Endothelial cell of hepatic sinusoid (primary cell): ENCODE measurements at regions not wholly inside any gene's neighbourhood (a gene's known extent, or its start where the extent isn't known, plus 50 kb on each side); places are given as distances from the start of the nearest gene placed in this dataset.

Source experiments
- in situ Hi-C: cut with HindIII; loops from 2 replicates; pipeline ENCODE4 v1.10.0; 2017; ENCODE audit warnings: low sequenced_read_pairs

GRCh38 chr22:48751539-48752437 lies 1075.9 kb downstream of the BRD1 start:
- in situ Hi-C loops: no loop called here

DNA sequence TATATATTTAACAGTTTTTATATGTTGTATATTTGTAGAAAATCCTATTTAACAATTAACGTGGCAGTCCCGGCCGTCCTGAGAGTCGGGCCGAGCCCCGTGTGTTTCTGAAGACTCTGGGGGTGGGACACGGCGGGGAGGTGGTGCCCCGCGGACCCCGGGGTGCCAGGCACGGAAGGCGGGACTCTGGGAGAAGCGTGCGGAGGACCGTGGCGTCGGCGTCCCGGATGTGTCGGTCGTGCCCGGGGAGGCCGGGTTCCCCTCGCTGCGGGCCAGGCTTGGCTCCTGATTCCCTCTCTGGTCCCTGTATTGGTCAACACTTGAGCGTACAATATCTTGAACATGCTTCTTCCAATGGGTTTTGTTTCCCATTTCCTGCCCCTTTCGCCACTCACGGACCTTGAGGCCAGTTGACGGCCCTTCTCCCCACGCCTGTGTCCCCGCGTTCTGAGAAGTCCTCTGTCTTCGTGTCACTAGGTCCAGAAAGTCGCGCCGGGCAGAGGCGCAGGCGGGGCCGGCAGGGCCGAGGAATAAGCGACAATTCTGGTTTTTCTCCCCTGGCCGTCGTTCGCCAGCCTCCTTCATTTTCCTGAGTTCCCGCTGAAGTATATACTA lies 1076.7 kb downstream of the BRD1 start:
- in situ Hi-C loops: no loop called here

- in situ Hi-C loops: no loop called here
Observed at GRCh38 chr22:48750282-48750681, 1077.4 kb downstream of the BRD1 start.

- in situ Hi-C loops: no loop called here
Observed at GRCh38 chr22:48749555-48750227, 1078.0 kb downstream of the BRD1 start.

DNA sequence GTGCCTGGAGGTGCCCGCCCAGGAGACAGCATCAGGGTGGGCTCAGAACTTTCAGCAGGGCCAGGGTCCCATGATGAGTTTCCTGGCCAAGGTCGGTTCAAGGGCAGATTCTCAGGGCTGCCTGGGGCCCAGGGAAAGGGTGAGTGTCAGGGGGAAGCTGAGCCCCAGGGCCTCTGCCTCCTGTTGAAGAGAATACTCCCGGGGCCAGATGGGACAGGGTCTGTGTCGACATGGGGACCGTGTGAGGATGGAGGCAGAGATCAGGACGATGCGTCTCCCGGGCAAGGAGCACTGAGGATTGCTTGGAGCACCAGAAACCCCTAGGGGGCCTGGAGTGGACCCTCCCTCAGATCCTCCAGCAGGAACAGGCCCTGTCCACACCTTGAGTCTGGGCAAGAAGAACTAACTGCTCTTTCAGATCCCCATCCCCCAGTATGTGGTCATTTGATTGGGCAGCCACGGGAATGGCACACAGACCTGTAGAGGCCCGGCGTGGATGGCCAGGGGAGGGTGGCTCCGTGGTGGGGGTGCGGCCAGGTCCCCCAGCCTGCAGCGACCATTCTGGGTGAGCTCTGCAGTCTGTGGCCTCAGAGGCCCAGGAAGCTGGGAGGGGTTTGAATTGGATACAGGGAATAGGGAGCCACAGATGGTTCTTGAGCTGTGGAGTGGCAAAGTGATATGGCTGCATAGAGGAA lies 1078.7 kb downstream of the BRD1 start:
- in situ Hi-C loops: no loop called here

- in situ Hi-C loops: no loop called here
Observed at GRCh38 chr22:48748113-48748859, 1079.4 kb downstream of the BRD1 start.

- in situ Hi-C loops: no loop called here
Observed at GRCh38 chr22:48746789-48747425, 1080.8 kb downstream of the BRD1 start.

DNA sequence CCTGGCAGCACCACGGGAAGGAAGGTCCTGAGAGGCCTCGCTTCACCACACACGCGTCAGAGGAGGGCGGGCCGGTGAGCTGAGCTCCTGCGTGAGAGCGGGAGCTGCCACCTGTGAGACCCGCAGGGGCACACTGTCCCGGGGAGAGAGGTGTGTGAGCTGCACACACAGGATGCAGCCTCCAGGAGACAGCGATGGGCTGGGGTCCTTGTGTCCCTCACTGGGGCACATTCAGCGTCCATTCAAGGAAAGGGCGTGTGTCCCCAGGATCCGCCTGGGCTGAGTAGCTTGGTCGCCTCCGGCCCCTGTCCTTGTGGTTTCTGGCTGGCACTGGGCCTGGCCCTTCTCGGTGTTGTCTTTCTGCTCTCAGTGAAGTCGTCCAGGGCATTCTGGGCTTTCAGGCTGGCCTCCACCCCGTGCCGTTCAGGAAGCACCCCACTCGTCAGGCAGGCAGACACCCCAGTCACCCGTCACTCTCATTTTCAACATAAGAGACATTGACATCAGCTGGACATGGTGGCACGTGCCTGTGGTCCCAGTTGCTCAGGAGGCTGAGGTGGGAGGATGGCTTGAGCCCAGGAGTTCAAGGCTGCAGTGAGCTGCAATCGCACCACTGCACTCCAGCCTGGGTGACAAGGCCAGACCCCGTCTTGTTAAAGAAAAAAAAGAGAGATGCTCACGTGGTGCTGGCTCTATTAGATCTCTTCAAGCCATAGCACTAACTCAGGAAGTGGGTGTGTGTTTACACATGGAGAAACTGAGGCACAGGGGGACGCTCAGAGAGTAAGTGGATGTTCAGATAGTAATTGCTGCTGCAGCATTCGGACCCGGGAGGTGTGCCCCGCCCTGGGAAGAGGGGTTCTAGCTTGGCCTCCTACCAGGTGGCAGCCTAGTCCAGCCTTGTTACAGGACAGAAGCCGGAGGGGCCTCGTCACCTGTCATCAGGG lies 1081.6 kb downstream of the BRD1 start:
- in situ Hi-C loops: no loop called here

GRCh38 chr22:48744967-48745841 lies 1082.5 kb downstream of the BRD1 start:
- in situ Hi-C loops: no loop called here

DNA sequence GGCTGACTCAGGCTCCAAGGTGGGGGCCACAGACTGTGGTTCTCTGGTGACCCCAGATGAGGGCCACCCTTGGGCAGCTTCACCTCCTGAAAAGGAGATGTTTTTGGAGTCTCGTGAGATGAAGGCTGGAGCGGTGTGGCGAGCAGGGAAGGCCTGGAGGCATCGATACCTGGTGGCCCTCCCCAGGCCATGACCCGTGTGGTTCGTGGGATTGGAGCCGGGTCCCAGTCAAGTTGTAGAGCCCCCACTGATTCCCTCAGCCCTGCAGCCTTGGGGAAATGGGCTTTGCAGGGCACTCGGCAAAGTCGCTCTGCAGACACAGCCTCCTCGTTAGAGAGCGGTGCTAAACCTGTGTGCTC lies 1083.4 kb downstream of the BRD1 start:
- in situ Hi-C loops: no loop called here

DNA sequence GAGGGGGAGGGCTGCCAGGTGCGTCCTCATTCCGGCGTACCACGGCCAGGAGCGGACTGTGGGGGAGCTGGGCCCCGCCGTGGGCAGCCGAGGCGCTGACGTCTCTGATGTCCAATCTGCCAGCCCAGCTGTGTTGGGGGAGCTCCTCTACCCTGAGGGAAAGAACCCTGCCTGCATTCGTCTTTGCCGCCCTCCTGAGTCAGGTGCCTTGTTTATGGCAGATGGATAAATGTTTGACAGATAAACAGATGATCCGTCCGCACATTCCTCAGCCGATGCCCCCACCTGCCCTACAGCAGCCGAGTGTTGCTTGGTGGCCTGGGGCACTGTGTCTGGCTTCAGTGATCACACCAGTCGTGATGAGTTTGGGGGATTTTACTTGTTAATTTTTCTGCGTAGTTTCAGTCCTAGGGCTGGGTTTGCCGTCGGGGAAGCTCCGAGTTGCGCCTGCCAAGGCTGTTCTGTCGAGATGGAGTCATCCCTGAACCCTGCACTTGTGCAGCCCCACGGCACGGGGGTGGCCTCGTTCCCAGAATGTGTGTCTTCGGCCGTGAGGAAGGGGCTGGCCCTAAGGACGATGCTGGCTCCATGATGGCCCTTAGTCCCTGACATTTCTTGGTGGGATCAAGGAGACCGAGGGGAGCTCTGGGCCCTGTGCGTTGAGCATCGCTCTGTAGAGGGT lies 1083.9 kb downstream of the BRD1 start:
- in situ Hi-C loops: no loop called here

DNA sequence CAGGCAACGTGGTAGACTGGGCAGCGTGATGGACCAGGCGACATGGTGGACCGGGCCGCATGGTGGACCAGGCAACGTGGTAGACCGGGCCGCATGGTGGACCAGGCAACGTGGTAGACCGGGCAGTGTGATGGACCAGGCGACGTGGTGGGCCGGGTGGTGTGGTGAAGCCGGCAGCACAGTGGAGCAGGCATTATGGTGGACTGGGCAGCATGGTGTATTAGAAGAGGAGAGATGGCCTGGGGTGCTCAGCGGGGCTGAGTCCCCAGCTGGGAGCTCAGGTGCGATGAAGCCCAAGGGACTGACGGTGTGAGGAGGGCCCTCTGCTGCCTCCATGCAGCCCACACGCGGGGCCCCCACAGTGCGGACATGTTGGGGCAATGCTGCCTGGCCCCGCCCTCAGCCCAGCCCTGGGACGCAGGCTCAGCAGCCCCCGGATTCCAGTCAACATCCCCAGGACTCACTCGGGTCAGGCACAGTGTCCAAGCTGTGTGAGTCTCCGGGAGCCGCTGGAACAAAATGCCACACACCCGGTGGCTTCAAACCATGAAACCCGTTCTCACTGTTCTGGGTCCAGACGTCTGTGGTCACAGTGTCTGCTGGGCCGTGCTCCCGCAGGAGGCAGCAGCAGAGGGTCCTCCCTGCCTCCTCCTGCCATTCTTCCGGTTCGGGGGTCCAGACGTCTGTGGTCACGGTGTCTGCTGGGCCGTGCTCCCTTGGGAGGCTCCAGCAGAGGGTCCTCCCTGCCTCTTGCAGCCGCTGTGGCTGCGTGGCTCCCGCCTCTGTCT lies 1084.9 kb downstream of the BRD1 start:
- in situ Hi-C loops: no loop called here

GRCh38 chr22:48742191-48742555 lies 1085.5 kb downstream of the BRD1 start:
- in situ Hi-C loops: no loop called here

- in situ Hi-C loops: no loop called here
Observed at GRCh38 chr22:48741540-48741939, 1086.1 kb downstream of the BRD1 start.

DNA sequence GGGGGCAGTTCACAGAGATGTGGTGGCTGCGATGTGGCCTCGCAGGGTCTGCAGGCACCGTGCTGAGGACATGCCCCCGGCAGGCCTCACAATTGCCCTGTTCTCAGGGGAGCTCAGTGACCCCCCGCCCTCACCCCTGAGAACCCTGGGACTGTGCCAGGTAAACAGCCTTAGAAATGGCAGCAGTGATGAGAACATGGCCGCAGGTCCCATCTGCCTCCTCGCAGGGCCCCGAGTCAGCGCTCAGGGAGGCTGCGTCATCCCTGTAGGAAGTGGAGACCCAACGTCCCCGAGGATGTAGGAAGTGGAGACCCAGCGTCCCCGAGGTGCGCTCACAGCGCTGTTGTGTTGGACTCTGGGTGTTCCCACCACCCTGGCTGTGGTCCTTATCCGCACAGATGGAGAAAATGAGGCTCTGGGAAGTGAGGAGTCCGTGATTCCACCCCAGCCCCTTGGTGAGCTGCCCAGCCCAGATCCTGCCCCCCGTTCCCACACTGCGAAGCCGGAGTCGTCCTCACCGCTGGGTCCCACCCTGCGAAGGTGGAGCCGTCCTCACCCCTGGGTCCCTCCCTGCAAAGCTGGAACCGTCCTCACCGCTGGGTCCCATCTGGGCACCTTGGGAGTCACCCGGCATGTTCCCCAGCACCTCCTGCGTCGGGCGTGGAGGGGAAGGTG lies 1086.8 kb downstream of the BRD1 start:
- in situ Hi-C loops: no loop called here

DNA sequence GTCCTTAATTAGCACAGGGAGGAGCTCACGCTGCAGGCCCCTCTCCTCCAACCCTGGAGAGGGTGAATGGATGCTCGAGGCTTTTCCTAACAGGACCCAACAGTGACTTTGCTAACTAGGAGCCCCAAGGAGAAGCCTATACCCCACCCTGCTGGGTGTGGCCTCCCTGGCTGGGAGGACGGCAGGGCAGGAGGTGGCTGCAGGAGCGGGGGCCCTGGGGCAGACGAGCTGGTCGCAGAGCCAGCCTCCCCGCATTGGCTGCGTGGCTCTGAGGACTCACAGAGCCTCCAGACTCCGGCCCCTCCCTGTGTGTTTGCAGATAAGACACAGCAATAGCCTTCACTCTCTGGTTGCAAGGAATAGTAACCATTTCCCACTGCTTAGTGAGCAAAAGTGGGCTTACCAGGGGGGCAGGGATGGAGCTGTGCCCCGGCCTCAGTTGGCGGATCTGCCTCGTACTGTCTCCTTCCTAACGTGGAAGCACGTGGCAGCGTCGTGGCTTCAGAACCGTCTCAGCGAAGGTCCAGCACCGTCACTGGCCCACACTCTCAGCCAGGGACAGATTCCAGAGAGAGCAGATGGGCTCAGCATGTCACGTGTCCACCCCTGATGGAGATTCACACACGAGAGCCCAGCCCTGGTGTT lies 1087.5 kb downstream of the BRD1 start:
- in situ Hi-C loops: no loop called here
